ENCODE measurements at regions not wholly inside any gene's neighbourhood (a gene's known extent, or its start where the extent isn't known, plus 50 kb on each side); places are given as distances from the start of the nearest gene placed in this dataset.
"Not testable (repeated sequence)": the region's sequence is repeated elsewhere in the genome, so short reads cannot be mapped to it uniquely, and the experiment has no call there.

- peak; percentile 57 for DNase-seq (ENCODE audit: low spot score)
Measured at GRCh38 chr7:142503036-142503435, 245.2 kb upstream of the PRSS58 start.

- no peak for DNase-seq (ENCODE audit: low spot score)
Measured at GRCh38 chr7:142501434-142501833, 243.6 kb upstream of the PRSS58 start.

GRCh38 chr7:142500366-142500765 is 242.5 kb upstream of the PRSS58 start:
- DNase-seq (ENCODE audit: low spot score) = no peak

GRCh38 chr7:142499635-142500034 is 241.8 kb upstream of the PRSS58 start:
- DNase-seq (ENCODE audit: low spot score) = no peak

- DNase-seq (ENCODE audit: low spot score) = no peak
Measured at GRCh38 chr7:142498364-142498763, 240.5 kb upstream of the PRSS58 start.

- DNase-seq (ENCODE audit: low spot score) = peak; percentile 74
Measured at GRCh38 chr7:142496545-142496991, 238.7 kb upstream of the PRSS58 start.

- not testable (repeated sequence) for DNase-seq (ENCODE audit: low spot score)
Measured at GRCh38 chr7:142495879-142496278, 238.0 kb upstream of the PRSS58 start.

- not testable (repeated sequence) for DNase-seq (ENCODE audit: low spot score)
Measured at GRCh38 chr7:142495301-142495700, 237.4 kb upstream of the PRSS58 start.

- peak; percentile 43 for DNase-seq (ENCODE audit: low spot score)
Measured at GRCh38 chr7:142494021-142494420, 236.2 kb upstream of the PRSS58 start.

- DNase-seq (ENCODE audit: low spot score) = no peak
Measured at GRCh38 chr7:142488842-142489241, 231.0 kb upstream of the PRSS58 start.

- no peak for DNase-seq (ENCODE audit: low spot score)
Measured at GRCh38 chr7:142488036-142488633, 230.3 kb upstream of the PRSS58 start.

- peak; percentile 94 for DNase-seq (ENCODE audit: low spot score)
Measured at GRCh38 chr7:142487565-142487964, 229.7 kb upstream of the PRSS58 start.

- peak; percentile 99 for DNase-seq (ENCODE audit: low spot score)
Measured at GRCh38 chr7:142487124-142487523, 229.3 kb upstream of the PRSS58 start.

- DNase-seq (ENCODE audit: low spot score) = no peak
Measured at GRCh38 chr7:142485617-142486226, 227.9 kb upstream of the PRSS58 start.

- DNase-seq (ENCODE audit: low spot score) = no peak
Measured at GRCh38 chr7:142483659-142484317, 225.9 kb upstream of the PRSS58 start.

- DNase-seq (ENCODE audit: low spot score) = no peak
Measured at GRCh38 chr7:142482891-142483658, 225.2 kb upstream of the PRSS58 start.

- no peak for DNase-seq (ENCODE audit: low spot score)
Measured at GRCh38 chr7:142481548-142481947, 223.7 kb upstream of the PRSS58 start.

GRCh38 chr7:142478479-142479220 is 220.8 kb upstream of the PRSS58 start:
- DNase-seq (ENCODE audit: low spot score) = peak; percentile 73

GRCh38 chr7:142477801-142478200 is 219.9 kb upstream of the PRSS58 start:
- DNase-seq (ENCODE audit: low spot score) = not testable (repeated sequence)

- DNase-seq (ENCODE audit: low spot score) = no peak
Measured at GRCh38 chr7:142477079-142477651, 219.3 kb upstream of the PRSS58 start.

GRCh38 chr7:142476077-142476476 is 218.2 kb upstream of the PRSS58 start:
- DNase-seq (ENCODE audit: low spot score) = no peak
